Heart right ventricle (tissue), 16 donors: ENCODE measurements at regions not wholly inside any gene's neighbourhood (a gene's known extent, or its start where the extent isn't known, plus 50 kb on each side); places are given as distances from the start of the nearest gene placed in this dataset.

Experiments used
- ATAC-seq, 8 donors: fragments of 200-7000 bp; cut with Tn5 transposase; one replicate each; pipeline ENCODE4 v1.9.1; 2020; ENCODE audit warnings: mild to moderate bottlenecking in 8 of 8, moderate library complexity in 8 of 8, moderate number of reproducible peaks in 1 of 8
- DNase-seq, 2 donors: peaks; one replicate each; pipeline ENCODE4 v3.0.0-alpha.2; 2020
- H3K27ac ChIP-seq, 10 donors: fragments of 200-600 bp; sonication (generic) in 2 of 10; one replicate each; pipeline versions ENCODE4 v1.5.0 to v1.8.0; 2020 to 2022; ENCODE audit warnings: mild to moderate bottlenecking in 3 of 10
- H3K27me3 ChIP-seq, 7 donors: fragments of 200-600 bp; one replicate each; pipeline ENCODE4 v1.8.0; 2021 to 2022; ENCODE audit warnings: mild to moderate bottlenecking in 2 of 7
- H3K36me3 ChIP-seq, 9 donors: fragments of 200-600 bp; sonication (generic) in 1 of 9; one replicate each; pipeline versions ENCODE4 v1.5.0 to v1.8.0; 2020 to 2022; ENCODE audit warnings: mild to moderate bottlenecking in 2 of 9
- H3K4me1 ChIP-seq, 9 donors: fragments of 200-600 bp; sonication (generic) in 1 of 9; one replicate each; pipeline versions ENCODE4 v1.5.0 to v1.8.0; 2020 to 2022; ENCODE audit warnings: mild to moderate bottlenecking in 4 of 9
- H3K4me3 ChIP-seq, 10 donors: fragments of 200-600 bp; sonication (generic) in 2 of 10; one replicate each; pipeline versions ENCODE4 v1.5.0 to v1.8.0; 2020 to 2022; ENCODE audit warnings: mild to moderate bottlenecking in 7 of 10, moderate library complexity in 2 of 10
- H3K9me3 ChIP-seq, 11 donors: fragments of 200-600 bp in 10 of 11; sonication (generic) in 2 of 11; one replicate each; pipeline versions ENCODE4 v1.5.0 to v1.8.0; 2013 to 2022; ENCODE audit warnings: mild to moderate bottlenecking in 2 of 11, control low read depth in 1 of 11, moderate library complexity in 1 of 11
- CTCF ChIP-seq, 9 donors: fragments of 200-600 bp; sonication (generic) in 2 of 9; IDR thresholded peaks; one replicate each; pipeline versions ENCODE4 v1.5.0 to v1.8.0; 2021 to 2022; ENCODE audit warnings: antibody characterized with exemption in 9 of 9, mild to moderate bottlenecking in 5 of 9, moderate library complexity in 1 of 9
- WGBS, 2 donors: extraction: QIAGEN DNeasy Blood & Tissue Kit; methylation state at CpG; one replicate each; pipeline ENCODE4 v1.1.7; 2013; ENCODE audit warnings: inconsistent platforms in 1 of 2; 5-methylcytosine and 5-hydroxymethylcytosine counted together
- intact Hi-C, 10 donors: fragments of 100-400 bp; cut with DNase I; formaldehyde crosslinking; loops; one replicate each; pipeline versions ENCODE4 v1.11.1 to v1.14.2; 2022
- donor health status: Arrhythmogenic right ventricular cardiomyopathy.
- donor health status: ischemic (EF 13 %, LVEDD 7.1; RV severe dilation, severe dysfunction).
- donor health status: healthy with polysubstance abuse.
- donor health status: DM: no; HTN: yes; CAD: no.
- donor health status: DM: no; HTN: no; CAD: no.
- donor health status: ischemic (EF 25% LVEDD 6.9; RV normal size, moderate dysfunction).
- donor health status: ischemic (EF 25% LVEDD 5.7; RV mildly dilated, moderate dysfunction).
- donor health status: healthy.
- donor health status: DM: yes; HTN: yes; CAD: no.
- donor health status: Ischemic cardiomyopathy.
- donor health status: ischemic (EF 35%, LVEDD 5.7; RV mildly dilated, moderate dysfunction).
- donor health status: nonischemic (EF 11% LVEDD 7.7; RV severe dilation, severe dysfunction).
- donor health status: DM: yes; HTN: yes; CAD: no.
- donor health status: PGD.
- donor health status: ischemic (EF 29% LVEDD 5.4; RV normal size, mild dysfunction).
- donor health status: nonischemic (EF 23%, LVEDD 6.1; RV moderate dilation, normal function).

DNA sequence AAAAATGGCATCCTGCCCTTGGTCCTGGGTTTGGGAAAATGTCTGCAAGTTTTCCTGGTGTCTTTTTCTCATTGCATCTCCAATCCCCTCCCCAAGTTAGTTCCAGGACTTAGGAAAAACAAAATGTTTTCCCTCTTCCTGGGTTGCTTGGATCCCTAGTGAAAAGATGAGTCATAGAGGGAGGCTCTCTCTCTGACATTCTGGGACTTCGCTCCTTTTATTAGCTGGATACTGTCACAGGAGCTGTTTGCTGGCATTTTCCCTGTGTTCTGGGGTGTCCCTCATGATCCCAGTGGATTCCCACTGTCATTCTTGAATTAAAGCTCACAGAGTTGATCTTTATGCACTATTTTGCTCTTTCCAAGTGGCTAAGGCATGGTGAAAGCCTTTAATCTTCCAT is 316.4 kb upstream of the MBL2 start:
- Histone ChIP-seq H3K9me3 (peaks cover 0 to 29% (median 7%) of the 10 kb centered on the region in 11 donors), H3K27me3 (no peaks in the 10 kb centered on the region), H3K27ac (no peak overlapping the region), H3K36me3 (no peaks in the 10 kb centered on the region), H3K4me1 (no peaks in the 10 kb centered on the region), H3K4me3 (no peak overlapping the region)
- intact Hi-C loops: no loop called here
- WGBS, 2 donors: 52 to 65% methylated on average over 1 of the region's 1 CpG
- no peak for ATAC-seq
- TF ChIP-seq CTCF (IDR thresholded peaks at IDR 0.05): no peak
- no peak for DNase-seq

GRCh38 chr10:53079283-53079682 is 306.7 kb upstream of the MBL2 start:
- no peak for TF ChIP-seq CTCF (IDR thresholded peaks at IDR 0.05)
- Histone ChIP-seq H3K9me3 (peaks cover 0 to 18% (median 0%) of the 10 kb centered on the region in 11 donors), H3K36me3 (no peaks in the 10 kb centered on the region), H3K27ac (no peak overlapping the region), H3K27me3 (no peaks in the 10 kb centered on the region), H3K4me1 (no peaks in the 10 kb centered on the region), H3K4me3 (no peak overlapping the region)
- 87 to 88% methylated on average over 3 of the region's 3 CpGs for WGBS, 2 donors
- intact Hi-C loops: no loop called here
- ATAC-seq (no peak), DNase-seq (no peak)

DNA sequence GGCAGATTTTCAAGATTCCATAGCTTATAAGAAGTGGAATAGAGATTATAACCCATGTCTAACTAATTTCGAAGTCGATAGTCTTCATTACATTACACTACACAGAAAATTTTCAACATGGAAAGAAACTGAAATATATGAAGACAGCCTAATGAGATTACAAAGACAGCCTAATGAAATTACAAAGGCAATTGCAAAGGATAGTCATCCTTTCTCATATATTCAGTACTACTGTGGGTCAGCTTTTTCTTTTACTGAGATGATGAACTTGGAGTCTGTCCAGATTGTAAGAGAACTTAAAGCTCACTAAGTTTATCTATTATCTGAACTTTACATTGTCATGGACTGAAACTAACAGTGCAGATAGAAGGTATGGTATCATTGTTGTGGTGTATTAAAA is 304.4 kb upstream of the MBL2 start:
- no peak overlapping the region for H3K4me3 ChIP-seq
- H3K27ac ChIP-seq: no peak overlapping the region
- no peak for TF ChIP-seq CTCF (IDR thresholded peaks at IDR 0.05)
- WGBS, 2 donors: 72 to 86% methylated on average over 2 of the region's 2 CpGs
- no peaks in the 10 kb centered on the region for H3K4me1 ChIP-seq
- no peak for ATAC-seq
- DNase-seq: no peak
- peaks cover 0 to 13% (median 0%) of the 10 kb centered on the region in 11 donors for H3K9me3 ChIP-seq
- intact Hi-C loops: no loop called here
- H3K27me3 ChIP-seq: no peaks in the 10 kb centered on the region
- no peaks in the 10 kb centered on the region for H3K36me3 ChIP-seq

GRCh38 chr10:53075469-53075868 is 302.9 kb upstream of the MBL2 start:
- Histone ChIP-seq H3K9me3 (peaks cover 0 to 6% (median 0%) of the 10 kb centered on the region in 11 donors), H3K27ac (no peak overlapping the region), H3K36me3 (no peaks in the 10 kb centered on the region), H3K27me3 (no peaks in the 10 kb centered on the region), H3K4me3 (no peak overlapping the region), H3K4me1 (no peaks in the 10 kb centered on the region)
- DNase-seq (no peak), ATAC-seq (no peak)
- WGBS, 2 donors: 79 to 87% methylated on average over 1 of the region's 1 CpG
- intact Hi-C loops: no loop called here
- no peak for TF ChIP-seq CTCF (IDR thresholded peaks at IDR 0.05)

- H3K36me3 ChIP-seq: no peaks in the 10 kb centered on the region
Measured at GRCh38 chr10:53072144-53072543, 299.6 kb upstream of the MBL2 start.

More at GRCh38 chr10:53072144-53072543, 299.6 kb upstream of the MBL2 start:
- ATAC-seq (no peak), DNase-seq (no peak)
- H3K27ac ChIP-seq: no peak overlapping the region
- no peak overlapping the region for H3K4me3 ChIP-seq
- no peaks in the 10 kb centered on the region for H3K4me1 ChIP-seq
- H3K9me3 ChIP-seq: peaks cover 0 to 6% (median 0%) of the 10 kb centered on the region in 11 donors
- TF ChIP-seq CTCF (IDR thresholded peaks at IDR 0.05): no peak
- 84 to 89% methylated on average over 2 of the region's 2 CpGs for WGBS, 2 donors
- H3K27me3 ChIP-seq: no peaks in the 10 kb centered on the region
- intact Hi-C loops: no loop called here
